GM12878 (cell line): ENCODE measurements at regions not wholly inside any gene's neighbourhood (a gene's known extent, or its start where the extent isn't known, plus 50 kb on each side); places are given as distances from the start of the nearest gene placed in this dataset.

Experiments
- ATAC-seq: fragments of 200-7000 bp; cut with Tn5 transposase; 3 replicates; pipeline ENCODE4 v1.9.1; 2020; ENCODE audit warnings: mild to moderate bottlenecking, moderate library complexity
- BruUV-seq: library from RNA; stranded (reverse); fragments of 400-500 nt; replicated peaks from 2 replicates; lab custom pipeline; 2021; lab: Mats Ljungman, UMichigan
- CTCF ChIA-PET: fragments of 300-600 bp; sonication (Branson Sonifier 250); formaldehyde crosslinking; extraction: SDS; loops from one replicate; lab custom pipeline; 2021; ENCODE audit warnings: inconsistent platforms; lab: Yijun Ruan, JAX
- POLR2A ChIA-PET: fragments of 350-600 bp; formaldehyde crosslinking; extraction: SDS; loops from one replicate; lab custom pipeline; 2021; ENCODE audit warnings: inconsistent platforms; lab: Charles Lee
- RAD21 ChIA-PET: fragments of 300-600 bp; sonication (Branson Sonifier 250); formaldehyde crosslinking; loops from one replicate; lab custom pipeline; 2023; ENCODE audit warnings: antibody characterized with exemption; ENCODE audit not compliant: unreplicated experiment; lab: Charles Lee
- SMC1A ChIA-PET: fragments of 300-600 bp; sonication (Branson Sonifier 250); formaldehyde crosslinking; loops from one replicate; lab custom pipeline; 2023; ENCODE audit not compliant: unreplicated experiment, uncharacterized antibody; lab: Charles Lee
- DNase-seq: peaks from one replicate; pipeline ENCODE4 v3.0.0-alpha.2; 2011; ENCODE audit warnings: low read depth, low spot score
- FAIRE-seq: peaks from 3 replicates; lab custom pipeline; 2011; peaks lifted over from hg19 to GRCh38; lab: Jason Lieb, UNC
- H2AFZ ChIP-seq: 2 replicates; pipeline ENCODE4 v1.6.0; 2011; ENCODE audit warnings: low read depth, low read length, control low read depth; ENCODE audit not compliant: control insufficient read depth
- H3K27ac ChIP-seq: 2 replicates; pipeline ENCODE4 v1.5.1; 2011; ENCODE audit warnings: control low read depth; ENCODE audit not compliant: control insufficient read depth, insufficient read depth
- H3K27me3 ChIP-seq, 2 experiments: replicated peaks in 1 of 2; 2 replicates each; pipeline versions ENCODE4 v1.6.0 to v1.6.1; 2011; ENCODE audit warnings: low read length in 1 of 2; ENCODE audit not compliant: control insufficient read depth in 2 of 2, insufficient read depth in 2 of 2
- H3K36me3 ChIP-seq, 2 experiments: 2 replicates each; pipeline ENCODE4 v1.5.1; 2011; ENCODE audit warnings: low read length in 1 of 2; ENCODE audit not compliant: control insufficient read depth in 2 of 2, insufficient read depth in 2 of 2
- H3K4me1 ChIP-seq: 2 replicates; pipeline ENCODE4 v1.6.1; 2011; ENCODE audit warnings: mild to moderate bottlenecking, low read length, moderate library complexity, mixed read lengths; ENCODE audit not compliant: control insufficient read depth, insufficient read depth
- H3K4me2 ChIP-seq: 2 replicates; pipeline ENCODE4 v1.6.0; 2011; ENCODE audit warnings: control low read depth; ENCODE audit not compliant: control insufficient read depth, insufficient read depth
- H3K4me3 ChIP-seq: fragments of 200-600 bp; sonication (generic); 2 replicates; pipeline ENCODE4 v1.5.1; 2016
- H3K79me2 ChIP-seq: 2 replicates; pipeline ENCODE4 v1.6.0; 2011; ENCODE audit warnings: low read length; ENCODE audit not compliant: control insufficient read depth, insufficient read depth
- H3K9ac ChIP-seq: 2 replicates; pipeline ENCODE4 v1.8.0; 2011; ENCODE audit warnings: low read length, control low read depth, mixed read lengths; ENCODE audit not compliant: control insufficient read depth, insufficient read depth
- H3K9me3 ChIP-seq: replicated peaks from 3 replicates; pipeline ENCODE4 v1.5.1; 2011; ENCODE audit warnings: mild to moderate bottlenecking, low read length; ENCODE audit not compliant: control insufficient read depth, insufficient read depth
- H4K20me1 ChIP-seq: 2 replicates; pipeline ENCODE4 v1.6.0; 2011; ENCODE audit not compliant: control insufficient read depth, insufficient read depth
- BHLHE40 ChIP-seq, 2 experiments: fragments of 450-650 bp in 1 of 2; IDR thresholded peaks; 2 replicates each; pipeline ENCODE4 v1.6.1; 2011 to 2017; ENCODE audit warnings: low read depth in 2 of 2, borderline replicate concordance in 1 of 2, improper control_type of control experiment in 1 of 2, low read length in 1 of 2, mild to moderate bottlenecking in 1 of 2
- ESRRA ChIP-seq: IDR thresholded peaks from 2 replicates; pipeline ENCODE4 v1.6.1; 2012; ENCODE audit warnings: mild to moderate bottlenecking, low read length, improper control_type of control experiment
- FOXM1 ChIP-seq: IDR thresholded peaks from 2 replicates; pipeline ENCODE4 v1.6.1; 2012; ENCODE audit warnings: low read depth, mild to moderate bottlenecking, inconsistent platforms, low read length, moderate library complexity
- GABPA ChIP-seq: IDR thresholded peaks from 2 replicates; pipeline ENCODE4 v1.6.1; 2014; ENCODE audit warnings: antibody characterized with exemption, low read depth, mild to moderate bottlenecking, inconsistent platforms
- JUNB ChIP-seq: IDR thresholded peaks from 2 replicates; pipeline ENCODE4 v1.6.1; 2016; ENCODE audit warnings: antibody characterized with exemption, mild to moderate bottlenecking
- MLLT1 ChIP-seq: fragments of 450-650 bp; IDR thresholded peaks from 2 replicates; pipeline ENCODE4 v1.6.1; 2016; ENCODE audit warnings: mild to moderate bottlenecking
- NFXL1 ChIP-seq: fragments of 450-650 bp; IDR thresholded peaks from 2 replicates; pipeline ENCODE4 v1.6.1; 2017; ENCODE audit warnings: antibody characterized with exemption, mild to moderate bottlenecking, borderline replicate concordance
- NR2C2 ChIP-seq: IDR thresholded peaks from 2 replicates; pipeline ENCODE4 v1.6.1; 2011; ENCODE audit warnings: borderline replicate concordance, low read depth; ENCODE audit not compliant: control insufficient read depth, insufficient read length
- NR2F1 ChIP-seq: fragments of 450-650 bp; conservative IDR thresholded peaks from 2 replicates; pipeline ENCODE4 v1.6.1; 2017; ENCODE audit warnings: mild to moderate bottlenecking
- PAX5 ChIP-seq: IDR thresholded peaks from 2 replicates; pipeline ENCODE4 v1.6.1; 2011; ENCODE audit warnings: low read depth, low read length, borderline replicate concordance
- PRDM15 ChIP-seq: fragments of 450-650 bp; formaldehyde crosslinking; IDR thresholded peaks from 2 replicates; pipeline ENCODE4 v1.4.0; 2020; ENCODE audit warnings: mild to moderate bottlenecking, moderate library complexity
- RB1 ChIP-seq: fragments of 450-650 bp; formaldehyde crosslinking; IDR thresholded peaks from 2 replicates; pipeline ENCODE4 v1.6.1; 2017; ENCODE audit warnings: mild to moderate bottlenecking, borderline replicate concordance
- SMC3 ChIP-seq: IDR thresholded peaks from 2 replicates; pipeline ENCODE4 v1.6.1; 2011; ENCODE audit warnings: low read length, improper control_type of control experiment, borderline replicate concordance
- SREBF1 ChIP-seq: IDR thresholded peaks from 2 replicates; pipeline ENCODE4 v1.6.1; 2012; ENCODE audit warnings: mild to moderate bottlenecking, low read length
- TBL1XR1 ChIP-seq: IDR thresholded peaks from 2 replicates; pipeline ENCODE4 v1.6.1; 2012; ENCODE audit warnings: low read depth, low read length, improper control_type of control experiment
- WGBS: methylation state at CpG from one replicate; pipeline ENCODE4 v1.1.6; 2016; ENCODE audit warnings: low lambda C conversion rate; ENCODE audit not compliant: insufficient replicate concordance, insufficient coverage; ENCODE audit errors: missing lambda C conversion rate; 5-methylcytosine and 5-hydroxymethylcytosine counted together
- in situ Hi-C: fragments of 300-500 bp; cut with MboI; formaldehyde crosslinking; loops from 9 replicates; pipeline ENCODE4 v1.14.3; 2018; ENCODE audit warnings: mixed read lengths
- intact Hi-C: fragments of 100-400 bp; cut with micrococcal nuclease; formaldehyde crosslinking; loops from one replicate; pipeline ENCODE4 v1.14.2; 2022; ENCODE audit not compliant: unreplicated experiment

GRCh38 chr7:156029460-156030007 lies 217.3 kb upstream of the SHH start:
- peaks cover 2% of the 10 kb centered on the region; the same call in 2 of the 3 replicates for H3K9me3 ChIP-seq
- ChIA-PET POLR2A (no interaction called here), SMC1A (no interaction called here), CTCF (no interaction called here), RAD21 (no interaction called here)
- H3K27me3 ChIP-seq: no peaks in the 10 kb centered on the region
- in situ Hi-C loops (no loop called here), intact Hi-C loops (no loop called here)
- no peak overlapping the region for H3K4me2 ChIP-seq
- DNase-seq (no peak), FAIRE-seq (no peak), ATAC-seq (no peak)
- WGBS: 39% methylated on average over 12 of the region's 12 CpGs
- no peak overlapping the region for H2AFZ ChIP-seq
- H3K9ac ChIP-seq: no peak overlapping the region
- no peaks in the 10 kb centered on the region for H3K4me1 ChIP-seq
- TF ChIP-seq BHLHE40 (IDR thresholded peaks at IDR 0.05; ENCODE audit: borderline replicate concordance in 1 of 2, low read depth in 2 of 2, low read length in 1 of 2) (no peak), MLLT1 (no peak), FOXM1 (no peak), TBL1XR1 (no peak), RB1 (no peak), ESRRA (no peak), NFXL1 (no peak), NR2C2 (no peak), GABPA (no peak), NR2F1 (no peak), SMC3 (no peak), PRDM15 (no peak), SREBF1 (no peak), JUNB (no peak), PAX5 (no peak)
- no TSS peak for BruUV-seq
- H4K20me1 ChIP-seq: no peaks in the 10 kb centered on the region
- no peak overlapping the region for H3K27ac ChIP-seq
- no peaks in the 10 kb centered on the region for H3K79me2 ChIP-seq
- H3K36me3 ChIP-seq: no peaks in the 10 kb centered on the region
- H3K4me3 ChIP-seq: no peak overlapping the region
